Hippocampal formation (tissue), 2 donors: ENCODE measurements at regions not wholly inside any gene's neighbourhood (a gene's known extent, or its start where the extent isn't known, plus 50 kb on each side); places are given as distances from the start of the nearest gene placed in this dataset.
"Not testable (repeated sequence)": the region's sequence is repeated elsewhere in the genome, so short reads cannot be mapped to it uniquely, and the experiment has no call there.

Source experiments
- DNase-seq, 2 donors: peaks; one replicate each; lab custom pipeline; 2025; lab: John Stamatoyannopoulos, UW

DNA sequence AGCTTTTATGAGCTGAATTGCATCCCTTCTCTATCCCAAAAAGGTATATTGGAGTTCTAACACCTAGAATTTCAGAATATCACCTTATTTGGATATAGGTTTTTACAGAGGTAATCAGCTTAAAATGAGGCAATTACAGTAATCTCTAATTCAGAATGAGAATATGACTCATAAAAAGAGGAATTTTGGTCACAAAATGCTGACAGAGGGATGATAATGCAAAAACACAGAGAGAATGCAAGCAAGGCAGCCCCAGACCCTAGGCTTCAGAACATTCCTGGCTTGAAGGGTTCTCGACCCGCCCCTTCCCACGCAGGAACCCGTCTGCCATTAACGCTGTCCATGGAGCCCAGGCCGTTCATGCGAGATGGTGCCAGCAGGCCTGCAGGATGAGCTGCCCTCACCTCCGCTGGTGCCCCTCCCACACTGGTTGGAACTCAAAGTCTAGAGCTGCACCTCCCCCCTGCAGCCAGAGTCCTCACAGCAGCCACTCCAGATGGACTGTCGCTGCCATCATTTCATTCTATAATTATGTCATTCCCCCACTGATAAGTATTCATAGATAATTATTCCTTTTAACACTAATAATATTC is 1173.4 kb upstream of the ACO1 start:
- DNase-seq: no peak

DNA sequence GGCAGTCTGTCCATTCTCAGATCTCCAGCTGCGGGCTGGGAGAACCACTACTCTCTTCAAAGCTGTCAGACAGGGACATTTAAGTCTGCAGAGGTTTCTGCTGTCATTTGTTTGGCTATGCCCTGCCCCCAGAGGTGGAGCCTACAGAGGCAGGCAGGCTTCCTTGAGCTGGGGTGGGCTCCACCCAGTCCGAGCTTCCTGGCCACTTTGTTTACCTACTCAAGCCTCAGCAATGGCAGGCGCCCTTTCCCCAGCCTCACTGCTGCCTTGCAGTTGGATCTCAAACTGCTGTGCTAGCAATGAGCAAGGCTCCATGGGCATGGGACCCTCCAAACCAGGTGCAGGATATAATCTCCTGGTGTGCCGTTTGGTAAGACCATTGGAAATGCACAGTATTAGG is 1154.5 kb upstream of the ACO1 start:
- DNase-seq: not testable (repeated sequence)

DNA sequence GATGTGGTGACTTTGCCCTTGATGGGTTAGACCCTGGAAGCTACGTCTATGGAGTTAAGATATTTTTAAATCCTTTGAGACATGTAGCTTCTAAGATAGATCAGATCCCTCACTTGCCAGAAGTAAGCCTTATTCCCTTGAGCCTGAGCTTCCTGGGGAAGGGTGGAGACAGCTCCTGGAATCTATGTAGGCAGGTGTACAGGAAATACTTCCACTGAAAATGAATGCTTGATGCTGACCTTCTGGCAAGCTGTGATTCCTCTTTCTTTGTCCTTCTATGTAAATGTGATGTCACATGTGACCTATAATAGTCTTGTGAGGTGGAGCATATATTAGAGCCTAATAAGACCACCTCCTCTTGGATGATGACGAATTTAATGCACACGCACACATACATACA is 1152.0 kb upstream of the ACO1 start:
- no peak for DNase-seq

DNA sequence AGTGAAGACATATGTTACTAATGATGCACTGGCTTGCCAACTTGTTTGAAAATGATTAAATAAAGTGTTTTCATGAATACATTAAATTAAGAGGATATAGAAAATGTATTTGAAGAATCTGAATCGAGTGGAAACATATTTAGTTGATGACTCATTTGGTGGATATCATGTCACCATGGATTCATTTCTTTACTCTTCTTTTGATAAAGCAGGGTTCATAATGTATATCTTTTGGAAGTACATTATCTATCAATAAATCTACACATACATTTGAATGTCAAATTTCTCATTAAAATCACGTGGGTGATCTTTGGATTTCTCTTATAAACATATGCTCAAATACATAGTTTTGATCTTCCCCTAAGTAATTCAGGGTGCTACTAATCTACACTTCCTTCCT is 1148.1 kb upstream of the ACO1 start:
- no peak for DNase-seq

DNA sequence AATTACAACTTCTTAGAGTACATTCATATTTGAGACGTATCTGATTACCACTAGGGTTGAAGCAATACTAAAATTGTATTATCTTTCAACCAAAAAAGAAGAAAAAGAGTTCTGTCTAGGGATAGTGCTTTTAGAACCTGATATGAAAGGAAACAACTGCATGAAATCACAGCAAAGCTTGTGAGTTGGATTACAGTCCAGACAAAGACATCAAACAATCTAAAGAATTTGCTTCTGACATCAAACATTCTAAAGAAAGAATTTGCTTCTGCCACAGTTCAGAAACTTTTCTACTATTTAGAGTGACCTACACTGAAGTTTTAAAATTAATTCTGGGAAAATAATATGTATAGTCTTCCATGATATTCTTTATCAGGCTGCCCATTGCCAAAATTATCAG is 1141.1 kb upstream of the ACO1 start:
- DNase-seq: no peak

DNA sequence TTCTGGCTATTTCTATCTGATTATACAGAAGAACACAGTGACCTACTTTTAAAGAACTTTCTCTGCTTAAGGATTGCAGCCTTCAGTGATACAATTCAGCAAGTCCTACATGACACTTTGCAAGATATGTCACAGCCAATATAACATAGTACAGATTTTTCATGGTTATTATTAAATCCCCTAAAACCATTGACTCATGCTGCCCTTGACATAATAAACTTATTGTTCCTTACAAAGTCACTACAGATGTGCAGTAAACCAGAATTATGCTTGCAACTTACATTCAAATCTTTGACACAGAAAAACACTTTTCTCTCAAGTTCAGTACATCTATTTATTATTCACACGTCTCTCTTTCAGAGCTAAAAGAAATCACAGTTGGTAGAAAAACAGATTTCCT is 1136.3 kb upstream of the ACO1 start:
- no peak for DNase-seq

DNA sequence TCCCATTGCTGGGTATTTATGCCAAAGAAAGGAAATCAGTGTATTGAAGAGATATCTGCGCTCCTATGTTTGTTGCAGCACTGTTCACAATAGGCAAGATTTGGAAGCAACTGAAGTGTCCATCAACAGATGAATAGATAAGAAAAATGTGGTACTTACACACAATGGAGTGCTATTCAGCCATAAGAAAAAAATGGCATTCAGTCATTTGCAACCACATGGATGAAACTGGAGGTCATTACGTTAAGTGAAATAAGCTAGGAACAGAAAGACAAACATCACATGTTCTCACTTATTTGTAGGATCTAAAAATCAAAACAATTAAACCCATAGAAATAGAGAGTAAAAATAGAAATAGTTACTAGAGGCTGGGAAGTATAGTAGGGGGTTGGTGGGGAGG is 1133.1 kb upstream of the ACO1 start:
- DNase-seq: no peak

DNA sequence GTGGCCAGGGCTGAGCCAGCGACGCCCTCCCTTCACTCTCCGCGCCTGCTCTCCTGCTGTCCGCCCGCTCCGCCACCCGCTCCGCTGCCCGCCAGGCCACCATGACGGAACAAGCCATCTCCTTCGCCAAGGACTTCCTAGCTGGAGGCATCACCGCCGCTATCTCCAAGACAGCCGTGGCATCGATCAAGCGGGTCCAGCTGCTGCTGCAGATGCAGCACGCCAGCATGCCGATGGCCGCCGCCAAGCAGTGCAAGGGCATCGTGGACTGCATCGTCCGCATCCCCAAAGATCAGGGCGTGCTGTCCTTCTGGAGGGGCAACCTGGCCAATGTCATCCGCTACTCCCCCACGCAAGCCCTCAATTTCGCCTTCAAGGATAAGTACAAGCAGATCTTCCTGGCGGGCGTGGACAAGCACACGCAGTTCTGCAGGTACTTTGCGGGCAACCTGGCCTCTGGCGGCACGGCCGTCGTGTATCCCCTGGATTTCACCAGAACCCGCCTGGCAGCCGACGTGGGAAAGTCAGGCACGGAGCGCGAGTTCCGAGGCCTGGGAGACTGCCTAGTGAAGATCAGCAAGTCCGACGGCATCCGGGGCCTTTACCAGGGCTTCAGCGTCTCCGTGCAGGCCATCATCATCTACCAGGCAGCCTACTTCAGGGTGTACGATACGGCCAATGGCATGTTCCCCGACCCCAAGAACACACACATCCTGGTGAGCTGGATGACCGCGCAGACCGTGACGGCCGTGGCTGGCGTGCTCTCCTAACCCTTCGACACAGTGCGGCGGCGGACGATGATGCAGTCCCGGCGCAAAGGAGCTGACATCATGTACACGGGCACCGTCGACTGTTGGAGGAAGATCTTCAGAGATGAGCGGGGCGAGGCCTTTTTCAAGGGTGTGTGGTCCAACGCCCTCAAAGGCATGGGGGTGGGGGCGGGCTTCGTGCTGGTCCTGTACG is 1130.4 kb upstream of the ACO1 start:
- no peak for DNase-seq

DNA sequence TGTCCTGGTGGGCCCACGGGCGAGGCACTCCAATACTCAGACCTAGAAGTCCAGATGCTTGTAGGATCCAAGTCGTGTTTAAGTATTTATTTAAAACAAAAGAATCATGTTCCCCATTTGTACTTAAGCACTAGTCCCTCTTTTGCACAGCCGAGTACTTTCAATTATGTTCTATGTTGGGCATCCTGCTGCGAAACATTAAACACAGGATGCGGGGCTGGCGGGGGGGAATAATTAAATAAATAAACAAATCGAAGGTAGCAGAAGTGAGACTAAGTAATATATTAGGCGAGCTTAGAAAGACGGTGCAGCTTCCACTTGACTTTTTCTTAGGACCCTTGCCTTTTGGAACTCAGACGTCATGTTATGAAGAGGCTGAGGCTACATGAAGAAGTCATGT is 1129.2 kb upstream of the ACO1 start:
- DNase-seq: no peak

DNA sequence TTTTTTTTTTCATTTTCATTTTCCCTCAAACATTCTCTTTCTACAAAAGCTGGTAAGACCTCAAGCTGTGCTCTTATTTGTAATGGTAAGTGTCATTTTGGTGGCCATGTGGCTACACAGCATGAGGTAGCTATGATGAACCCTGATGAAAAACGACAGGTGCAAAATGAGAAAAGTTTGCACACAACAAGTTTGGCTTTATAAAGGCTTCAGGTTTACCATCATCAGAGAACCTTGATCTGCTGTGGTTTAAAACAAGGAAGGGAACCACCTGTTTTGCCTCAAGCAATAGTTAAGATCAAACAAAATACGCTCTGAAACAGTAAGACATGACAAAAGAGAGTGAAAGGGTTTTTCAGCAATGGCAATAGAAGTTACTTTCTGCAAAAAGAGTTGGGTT is 1124.6 kb upstream of the ACO1 start:
- DNase-seq: no peak

DNA sequence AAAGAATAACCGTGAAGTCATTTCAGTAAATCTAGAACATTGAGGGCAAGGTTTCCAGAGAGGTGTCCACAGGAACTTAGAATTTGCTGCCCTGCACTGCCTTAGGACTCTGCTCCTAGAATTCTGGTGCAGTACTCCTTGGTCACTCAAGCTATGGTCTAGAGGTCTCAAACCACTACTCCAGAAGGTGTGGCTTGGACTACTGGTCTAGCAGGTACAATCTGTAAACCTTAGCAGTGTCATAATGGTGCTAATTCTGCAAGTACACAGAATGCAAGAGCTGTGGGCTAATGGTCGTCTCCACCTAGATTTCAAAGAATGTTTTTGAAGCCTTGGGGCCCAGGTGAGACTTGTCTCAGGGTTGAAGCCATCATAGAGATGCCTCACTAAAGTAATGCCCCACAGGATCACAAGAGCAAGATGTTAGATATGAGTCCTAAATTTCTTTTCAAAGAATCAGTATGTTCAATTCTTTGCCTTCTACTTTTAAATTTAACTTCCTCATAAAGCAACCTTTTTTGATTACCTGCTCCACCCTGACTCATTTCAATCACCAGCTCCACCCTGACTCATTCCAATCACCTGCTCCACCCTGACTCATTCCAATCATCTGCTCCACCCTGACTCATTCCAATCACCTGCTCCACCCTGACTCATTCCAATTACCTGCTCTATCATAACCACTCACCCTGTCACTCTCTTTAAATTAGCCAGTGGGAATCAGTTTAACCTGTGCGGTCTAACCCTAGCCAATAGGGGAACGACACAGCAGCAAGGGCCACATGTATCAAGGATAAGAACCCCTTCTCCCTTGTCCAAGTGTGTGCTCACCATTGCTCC is 1111.8 kb upstream of the ACO1 start:
- no peak for DNase-seq

DNA sequence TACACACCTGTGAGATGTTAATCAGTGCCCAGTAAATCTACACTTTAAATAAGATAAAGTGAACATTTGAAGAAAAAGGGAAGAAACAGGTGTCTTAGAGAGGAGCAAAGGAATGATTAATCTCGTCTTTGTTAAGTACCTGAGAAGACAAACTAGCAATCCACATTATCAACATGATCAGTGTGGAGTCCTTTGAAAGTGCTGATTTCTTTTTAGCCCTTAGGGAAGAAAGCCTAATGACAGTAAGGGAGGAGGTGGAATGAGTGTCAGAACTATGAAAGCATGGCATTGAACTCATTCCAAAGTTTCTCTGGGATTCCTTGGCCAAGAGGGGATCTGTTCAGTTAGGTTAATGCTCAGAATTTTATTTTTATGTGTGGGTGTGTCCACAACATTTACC is 1109.0 kb upstream of the ACO1 start:
- DNase-seq: no peak

DNA sequence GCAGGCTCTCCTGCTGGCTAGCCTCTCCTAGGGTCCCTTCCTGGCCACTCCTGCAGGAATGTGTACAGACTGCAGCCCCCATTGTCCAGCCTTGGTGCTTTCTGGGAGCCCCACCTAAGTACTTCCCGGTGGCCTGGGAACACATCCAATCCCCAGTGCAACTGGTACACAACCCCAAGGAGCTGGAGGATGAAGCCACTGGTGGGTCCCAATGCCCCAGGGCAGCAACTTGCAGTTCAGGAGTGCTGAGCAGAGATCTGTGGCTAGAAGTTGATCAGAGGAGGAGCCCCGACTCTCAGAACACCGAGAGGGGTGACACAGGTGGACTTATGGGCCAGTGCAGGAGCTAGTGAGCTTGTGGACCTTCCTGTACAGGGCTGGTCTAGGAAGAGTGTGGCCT is 1093.7 kb upstream of the ACO1 start:
- no peak for DNase-seq

DNA sequence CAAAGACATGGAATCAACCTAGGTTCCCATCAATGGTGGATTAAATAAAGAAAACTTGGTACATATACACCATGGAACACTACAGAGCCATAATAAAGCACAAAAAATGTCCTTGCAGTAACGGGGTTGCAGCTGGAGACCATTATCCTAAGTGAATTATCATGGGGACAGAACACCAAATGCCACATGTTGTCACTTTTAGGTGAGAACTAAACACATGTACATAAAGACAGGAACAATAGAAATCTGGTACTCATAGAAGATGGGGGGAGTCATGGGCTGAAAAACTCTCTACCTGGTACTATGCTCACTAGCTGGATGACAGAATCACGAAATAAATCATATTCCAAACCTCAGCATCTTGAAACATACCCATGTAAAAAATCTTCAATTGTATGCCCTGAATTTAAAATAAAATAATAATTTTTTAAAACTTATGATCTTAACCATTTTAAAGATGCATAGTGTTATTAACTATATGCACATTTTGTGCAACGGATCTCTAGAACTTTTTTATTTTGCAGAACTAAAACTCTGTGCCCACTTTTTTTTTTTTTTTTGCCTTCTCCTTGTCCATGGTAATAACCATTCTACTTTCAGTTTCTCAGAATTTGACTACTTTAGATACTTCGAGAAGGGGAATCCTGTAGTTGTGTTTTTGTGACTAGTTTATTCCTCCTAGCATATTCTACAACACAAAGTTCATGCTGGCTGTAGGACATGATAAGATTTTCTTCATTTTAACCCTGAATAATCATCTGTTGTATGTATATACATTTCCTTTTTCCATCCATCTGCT is 1081.6 kb upstream of the ACO1 start:
- no peak for DNase-seq

DNA sequence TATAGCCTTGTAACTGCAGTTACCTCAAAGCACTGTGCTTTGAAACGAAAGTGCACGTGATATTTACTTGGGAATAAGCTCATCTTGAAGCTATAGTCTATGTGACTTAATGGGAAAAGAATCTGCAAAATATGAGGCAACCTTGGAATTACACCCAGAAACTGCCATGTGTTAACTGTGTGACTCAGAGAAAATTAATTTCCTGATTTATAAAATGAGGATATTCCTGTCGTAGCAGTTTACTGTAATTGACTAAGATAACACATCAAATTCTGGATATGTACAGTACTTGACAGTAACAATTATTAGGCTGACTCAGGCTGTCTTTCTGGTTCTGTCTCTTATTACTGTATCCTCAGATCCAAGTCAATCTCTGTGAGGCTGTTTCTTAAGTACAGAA is 1079.9 kb upstream of the ACO1 start:
- no peak for DNase-seq

DNA sequence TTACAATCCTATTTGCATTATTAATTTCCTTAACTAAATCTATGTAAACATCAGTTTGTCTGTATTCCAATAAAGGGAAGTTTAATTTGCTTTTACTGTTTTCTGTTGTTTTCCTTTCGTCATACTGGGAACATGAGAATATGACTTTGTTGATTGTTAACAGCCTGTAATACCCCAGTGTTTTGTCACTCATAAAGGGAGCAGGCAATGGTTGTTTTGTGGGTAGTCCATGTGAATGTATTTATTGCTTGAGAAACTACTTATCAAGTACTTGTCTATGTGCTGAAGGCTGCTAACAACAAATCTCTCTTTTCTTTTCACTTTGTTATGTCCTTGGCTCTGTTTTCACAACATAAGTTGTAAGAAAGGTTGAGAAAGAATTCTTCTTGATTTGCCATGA is 1070.2 kb upstream of the ACO1 start:
- no peak for DNase-seq

DNA sequence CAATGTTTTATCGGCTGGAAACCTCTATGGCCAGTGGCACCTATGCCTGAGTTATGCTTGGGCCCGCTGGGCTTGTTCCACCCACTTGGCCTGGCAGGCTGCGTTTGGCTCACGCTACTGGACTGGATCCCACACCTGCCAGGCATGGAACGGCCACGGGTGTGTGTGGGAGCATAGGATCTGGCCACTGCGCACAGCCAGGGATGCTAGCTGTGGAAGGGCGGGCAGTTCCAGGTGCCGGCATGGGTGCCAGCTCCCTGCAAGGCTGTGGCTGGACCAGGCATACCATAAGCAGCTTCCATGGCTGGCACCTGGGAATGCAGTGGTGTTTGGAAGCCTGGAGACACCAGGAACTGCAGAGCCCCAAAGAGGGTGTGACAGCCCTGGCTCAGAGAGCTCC is 1063.9 kb upstream of the ACO1 start:
- DNase-seq: no peak

DNA sequence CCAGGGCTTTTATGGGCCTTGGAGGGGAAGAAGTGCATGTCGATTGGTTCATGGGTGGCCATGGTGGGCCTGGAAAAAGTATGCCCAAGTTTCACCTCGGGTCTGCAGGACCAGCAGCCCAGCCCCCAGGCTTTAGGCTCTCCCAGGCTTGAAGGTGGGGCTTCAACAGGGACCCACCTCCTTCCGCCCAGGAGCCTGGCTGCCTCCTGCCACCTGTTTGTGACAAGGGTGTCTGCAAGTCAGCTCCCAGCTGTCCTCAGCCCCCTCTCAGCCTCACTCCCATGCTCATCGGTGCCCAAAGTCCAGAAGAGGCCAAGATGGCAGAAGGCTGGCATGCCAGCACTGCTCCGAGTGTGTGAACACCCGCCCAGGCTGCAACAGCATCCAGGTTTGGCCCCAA is 1063.2 kb upstream of the ACO1 start:
- DNase-seq: no peak

DNA sequence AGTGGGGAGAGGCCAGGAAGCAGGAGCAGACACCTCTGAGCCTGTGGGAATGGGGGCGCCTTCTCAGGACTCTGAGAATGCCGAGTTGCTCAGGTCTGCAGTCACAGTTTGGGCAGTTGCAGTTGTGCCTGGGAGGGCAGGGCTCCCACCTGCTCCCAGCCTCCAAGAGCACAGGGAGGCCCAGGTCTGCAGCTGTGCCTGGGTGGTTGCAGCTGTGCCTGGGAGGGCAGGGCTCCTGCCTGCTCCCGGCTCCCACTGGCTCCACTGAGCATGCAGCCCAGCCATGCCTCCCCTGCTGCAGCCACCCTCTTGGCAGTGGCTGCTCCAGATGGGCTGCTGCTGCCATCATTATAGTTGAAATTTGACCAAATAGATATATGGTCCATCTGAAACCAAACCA is 1062.8 kb upstream of the ACO1 start:
- no peak for DNase-seq

DNA sequence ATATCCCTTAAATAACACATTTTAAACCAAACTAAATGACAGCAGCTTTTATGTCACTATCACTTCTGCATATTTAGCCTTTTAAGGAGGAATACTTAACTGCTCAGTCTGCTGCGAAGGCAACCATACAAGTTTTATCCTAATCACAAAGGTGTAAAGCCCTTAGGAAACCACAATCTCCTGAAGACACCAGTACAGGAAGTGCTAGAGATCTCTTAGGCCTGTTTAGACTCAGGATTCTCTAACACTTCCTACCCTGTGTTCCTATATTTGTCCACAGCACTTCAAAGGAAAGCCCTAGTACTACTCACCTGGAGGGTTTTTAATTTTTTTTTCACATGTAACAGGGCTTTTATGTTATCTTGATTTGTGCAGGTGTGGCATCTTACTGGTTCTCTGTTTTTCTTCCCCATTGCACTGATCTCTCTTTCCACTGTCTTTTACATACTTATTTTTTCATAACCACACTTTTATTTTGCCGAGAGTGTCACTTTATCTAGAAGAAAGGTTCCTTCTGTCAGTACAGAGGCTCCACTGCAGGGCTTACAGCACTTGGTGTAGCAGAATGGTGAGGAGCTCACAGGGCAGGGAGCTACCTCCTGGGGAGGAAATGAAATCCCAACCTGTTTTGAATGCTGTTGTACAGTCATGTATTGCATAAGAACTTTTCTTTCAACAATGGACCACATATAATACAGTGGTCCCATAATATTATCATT is 1060.6 kb upstream of the ACO1 start:
- no peak for DNase-seq

DNA sequence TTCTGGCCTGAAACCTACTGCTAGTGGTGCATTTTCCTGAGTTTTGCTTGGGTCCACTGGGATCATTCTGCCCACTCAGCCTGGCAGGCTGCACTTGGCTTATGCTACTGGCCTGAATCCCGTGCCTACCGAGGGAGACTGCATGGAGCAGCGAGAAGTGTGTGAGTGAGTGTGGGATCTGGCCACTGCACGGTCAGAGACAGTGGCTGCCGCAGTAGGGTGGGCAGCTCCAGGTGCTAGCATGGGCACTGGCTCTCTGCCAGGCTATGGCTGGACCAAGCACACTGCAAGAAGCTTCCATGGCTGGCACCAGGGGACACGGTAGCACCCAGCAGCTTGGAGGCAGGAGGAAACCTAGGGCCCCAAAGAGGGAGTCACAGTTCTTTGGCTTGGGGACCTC is 1058.7 kb upstream of the ACO1 start:
- DNase-seq: no peak
